Nephron progenitor cell (in vitro differentiated cells): ENCODE measurements at regions not wholly inside any gene's neighbourhood (a gene's known extent, or its start where the extent isn't known, plus 50 kb on each side); places are given as distances from the start of the nearest gene placed in this dataset.

Experiments used
- DNase-seq: peaks from one replicate; pipeline ENCODE4 v3.0.0; 2021
- H3K27ac Mint-ChIP-seq: 2 replicates; pipeline ENCODE4 v1.8.0; 2021; ENCODE audit warnings: mild to moderate bottlenecking, moderate library complexity, mixed read lengths
- H3K27me3 Mint-ChIP-seq: 2 replicates; pipeline ENCODE4 v1.8.0; 2021; ENCODE audit warnings: mild to moderate bottlenecking, low read depth, mixed read lengths; ENCODE audit not compliant: poor library complexity
- H3K36me3 Mint-ChIP-seq: 2 replicates; pipeline ENCODE4 v1.8.0; 2021; ENCODE audit warnings: low read depth, mixed read lengths
- H3K4me1 Mint-ChIP-seq: 2 replicates; pipeline ENCODE4 v1.8.0; 2021; ENCODE audit warnings: mixed read lengths
- H3K4me3 Mint-ChIP-seq: 2 replicates; pipeline ENCODE4 v1.8.0; 2021; ENCODE audit warnings: mild to moderate bottlenecking, moderate library complexity, mixed read lengths
- H3K9me3 Mint-ChIP-seq: 2 replicates; pipeline ENCODE4 v1.8.0; 2021; ENCODE audit warnings: mild to moderate bottlenecking, moderate library complexity, mixed read lengths
- TF ChIP-seq, protein P1 (sequence below): fragments of 200-600 bp; sonication (generic); IDR thresholded peaks from 2 replicates; pipeline ENCODE4 v1.5.0; 2021; ENCODE audit warnings: antibody characterized with exemption

DNA sequence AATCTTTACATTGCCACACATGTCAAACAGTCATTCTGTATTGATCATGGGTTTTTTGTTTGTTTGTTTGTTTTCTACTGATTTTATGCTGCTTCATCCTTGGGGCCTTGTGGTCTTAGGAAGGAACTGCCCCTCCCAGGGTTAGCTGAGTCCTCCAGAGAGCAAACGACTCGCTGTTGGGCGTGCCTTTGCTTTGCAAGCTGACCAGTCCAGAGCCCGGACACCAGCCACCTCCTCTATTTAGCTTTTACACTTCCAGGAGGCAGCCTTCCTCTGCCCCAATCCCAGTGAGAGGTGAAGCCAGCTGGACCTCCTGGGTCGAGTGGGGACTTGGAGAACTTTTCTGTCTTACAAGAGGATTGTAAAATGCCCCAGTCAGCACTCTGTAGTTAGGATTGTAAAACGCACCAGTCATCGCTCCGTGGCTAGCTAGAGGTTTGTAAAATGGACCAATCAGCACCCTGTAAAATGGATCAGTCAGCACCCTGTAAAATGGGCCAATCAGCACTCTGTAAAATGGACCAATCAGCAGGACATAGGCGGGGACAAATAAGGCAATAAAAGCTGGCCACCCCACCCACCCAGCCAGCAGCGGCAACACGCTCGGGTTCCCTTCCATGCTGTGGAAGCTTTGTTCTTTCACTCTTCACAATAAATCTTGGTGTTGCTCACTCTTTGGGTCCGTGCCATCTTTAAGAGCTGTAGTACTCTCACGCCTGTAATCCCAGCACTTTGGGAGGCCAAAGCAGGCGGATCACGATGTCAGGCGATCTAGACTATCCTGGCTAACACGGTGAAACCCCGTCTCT is 154.4 kb downstream of the ERCC6L2 start:
- Mint-ChIP-seq H3K9me3 (peaks cover 9% of the 10 kb centered on the region), H3K4me3 (no peak overlapping the region), H3K27me3 (peaks cover 30% of the 10 kb centered on the region), H3K27ac (no peak overlapping the region), H3K36me3 (no peaks in the 10 kb centered on the region), H3K4me1 (peaks cover 41% of the 10 kb centered on the region)
- TF ChIP-seq, protein P1, sequence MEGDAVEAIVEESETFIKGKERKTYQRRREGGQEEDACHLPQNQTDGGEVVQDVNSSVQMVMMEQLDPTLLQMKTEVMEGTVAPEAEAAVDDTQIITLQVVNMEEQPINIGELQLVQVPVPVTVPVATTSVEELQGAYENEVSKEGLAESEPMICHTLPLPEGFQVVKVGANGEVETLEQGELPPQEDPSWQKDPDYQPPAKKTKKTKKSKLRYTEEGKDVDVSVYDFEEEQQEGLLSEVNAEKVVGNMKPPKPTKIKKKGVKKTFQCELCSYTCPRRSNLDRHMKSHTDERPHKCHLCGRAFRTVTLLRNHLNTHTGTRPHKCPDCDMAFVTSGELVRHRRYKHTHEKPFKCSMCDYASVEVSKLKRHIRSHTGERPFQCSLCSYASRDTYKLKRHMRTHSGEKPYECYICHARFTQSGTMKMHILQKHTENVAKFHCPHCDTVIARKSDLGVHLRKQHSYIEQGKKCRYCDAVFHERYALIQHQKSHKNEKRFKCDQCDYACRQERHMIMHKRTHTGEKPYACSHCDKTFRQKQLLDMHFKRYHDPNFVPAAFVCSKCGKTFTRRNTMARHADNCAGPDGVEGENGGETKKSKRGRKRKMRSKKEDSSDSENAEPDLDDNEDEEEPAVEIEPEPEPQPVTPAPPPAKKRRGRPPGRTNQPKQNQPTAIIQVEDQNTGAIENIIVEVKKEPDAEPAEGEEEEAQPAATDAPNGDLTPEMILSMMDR, result no peak
- no peak for DNase-seq

DNA sequence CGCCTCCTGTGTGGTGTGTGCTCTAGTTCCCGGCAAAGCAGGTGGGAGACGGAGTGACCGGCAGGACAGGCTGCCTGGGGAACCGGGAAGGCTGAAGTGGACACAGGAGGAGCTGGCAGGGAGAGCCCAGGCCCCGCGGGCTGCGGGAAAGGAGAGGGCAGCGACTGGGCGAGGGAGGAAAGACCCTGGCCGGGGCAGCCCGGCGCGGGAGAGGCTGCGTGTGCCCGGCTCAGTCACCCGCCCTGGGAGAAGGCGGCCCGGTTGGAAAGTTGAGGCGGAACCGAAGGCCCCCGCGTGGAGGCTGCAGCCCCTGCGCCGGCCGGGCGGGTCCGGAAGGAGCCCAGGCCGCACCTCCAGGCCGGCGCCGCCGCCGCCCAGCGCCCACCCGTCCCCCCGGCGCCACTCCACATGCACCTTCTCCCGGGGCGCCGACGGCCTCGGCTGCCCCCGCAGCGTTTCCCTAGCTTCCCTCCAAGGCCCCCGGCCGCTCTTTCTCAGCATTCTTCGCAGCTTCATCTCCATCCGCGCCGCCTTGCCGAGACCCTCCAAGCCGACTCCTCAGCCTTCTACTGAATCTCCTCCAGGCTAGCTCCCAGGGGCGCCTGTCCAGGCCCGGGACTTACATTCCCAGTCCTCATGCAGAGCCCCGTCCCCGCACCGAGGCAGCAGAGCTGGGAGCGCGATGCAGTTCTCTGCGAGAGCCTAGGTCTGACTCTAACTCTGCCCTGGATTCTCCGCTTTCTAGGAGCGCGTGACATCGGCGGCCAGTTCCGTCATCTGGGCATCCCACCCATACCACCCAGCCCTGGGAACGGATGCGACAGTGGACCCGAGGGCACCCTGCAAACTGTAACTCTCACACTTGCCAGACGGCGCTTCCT is 152.0 kb downstream of the ERCC6L2 start:
- no peak overlapping the region for H3K27ac Mint-ChIP-seq
- no peaks in the 10 kb centered on the region for H3K36me3 Mint-ChIP-seq
- peaks cover 41% of the 10 kb centered on the region for H3K27me3 Mint-ChIP-seq
- TF ChIP-seq, protein P1, result no peak
- peaks cover 54% of the 10 kb centered on the region for H3K4me1 Mint-ChIP-seq
- peaks cover 3% of the 10 kb centered on the region for H3K9me3 Mint-ChIP-seq
- DNase-seq, result peak; percentile 49
- H3K4me3 Mint-ChIP-seq, result peak overlapping the region; percentile 78

DNA sequence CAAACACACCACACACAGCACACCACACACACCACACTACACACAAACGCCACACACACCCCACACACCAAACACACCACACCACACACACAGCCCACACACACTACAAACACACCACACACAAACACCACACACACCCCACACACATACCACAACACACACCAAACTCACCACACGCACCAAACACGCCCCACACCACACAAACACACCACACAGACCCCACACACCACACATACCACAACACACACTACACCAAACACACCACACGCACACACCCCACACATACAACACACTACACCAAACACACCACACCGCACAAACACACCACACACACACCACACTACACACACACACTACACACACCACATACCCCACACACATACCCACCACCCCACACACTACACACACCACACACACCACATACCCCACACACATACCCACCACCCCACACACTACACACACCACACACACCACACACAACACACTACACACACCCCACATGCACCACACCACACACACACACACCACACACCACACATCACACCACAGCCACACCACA is 151.2 kb downstream of the ERCC6L2 start:
- Mint-ChIP-seq H3K27me3 (peaks cover 43% of the 10 kb centered on the region), H3K36me3 (no peaks in the 10 kb centered on the region), H3K9me3 (peaks cover 3% of the 10 kb centered on the region), H3K4me1 (peaks cover 53% of the 10 kb centered on the region), H3K27ac (peak overlapping the region; percentile 17), H3K4me3 (peak overlapping the region; percentile 66)
- DNase-seq, result no peak
- TF ChIP-seq, protein P1, result no peak

DNA sequence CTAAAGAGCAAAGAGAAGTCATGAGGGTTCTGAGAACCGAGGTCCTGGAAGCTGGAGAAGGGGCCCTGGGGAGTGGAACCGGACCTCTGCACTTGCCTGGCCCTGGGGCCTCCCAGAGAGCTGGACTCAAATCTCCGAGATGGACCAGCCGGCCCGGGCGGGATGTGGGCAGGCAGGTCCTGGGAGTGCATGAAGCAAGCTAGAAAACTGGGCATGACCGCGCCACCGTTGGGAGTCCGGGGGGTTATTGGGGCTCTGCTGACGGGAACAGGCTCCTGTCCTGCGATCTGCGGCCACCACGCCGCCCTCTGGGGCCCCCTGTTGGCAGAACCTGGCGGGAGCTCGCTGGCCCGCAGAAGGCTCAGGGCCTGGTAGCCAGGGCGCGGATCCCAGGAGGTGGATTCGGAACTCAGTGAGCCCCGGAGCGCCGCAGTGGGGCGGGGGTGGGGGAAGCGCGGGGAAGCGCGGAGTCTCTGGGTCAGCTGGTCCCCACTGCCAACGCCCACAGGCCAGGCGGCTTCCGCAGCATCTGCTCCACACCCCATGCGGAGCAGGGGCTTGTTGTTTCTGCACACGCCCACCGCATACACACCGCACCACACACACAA is 150.6 kb downstream of the ERCC6L2 start:
- Mint-ChIP-seq H3K27me3 (peaks cover 43% of the 10 kb centered on the region), H3K4me1 (peaks cover 48% of the 10 kb centered on the region), H3K36me3 (no peaks in the 10 kb centered on the region), H3K27ac (no peak overlapping the region), H3K4me3 (peak overlapping the region; percentile 14), H3K9me3 (peaks cover 3% of the 10 kb centered on the region)
- DNase-seq, result peak; percentile 73
- TF ChIP-seq, protein P1, result peak; percentile 53

DNA sequence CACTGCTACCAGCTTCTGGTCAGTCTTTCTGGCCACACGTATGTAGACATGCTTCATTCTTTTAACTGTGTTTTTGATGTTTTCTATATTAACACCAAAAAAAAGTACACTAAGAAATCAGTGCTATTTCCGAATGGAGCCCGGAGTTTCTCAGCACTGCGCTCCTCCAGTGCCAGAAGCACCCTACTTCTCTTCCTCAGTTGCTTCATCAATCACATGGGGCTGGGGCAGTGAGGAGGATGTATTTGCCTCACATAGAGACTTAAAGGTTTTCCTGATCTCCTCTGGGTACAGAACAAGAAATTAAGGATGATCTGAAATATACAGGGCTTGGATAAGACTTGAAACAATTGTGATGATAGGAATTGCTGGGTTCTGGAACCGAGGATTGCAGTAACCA is 148.0 kb downstream of the ERCC6L2 start:
- no peak overlapping the region for H3K27ac Mint-ChIP-seq
- no peaks in the 10 kb centered on the region for H3K36me3 Mint-ChIP-seq
- H3K27me3 Mint-ChIP-seq, result peaks cover 39% of the 10 kb centered on the region
- peak overlapping the region; percentile 31 for H3K4me3 Mint-ChIP-seq
- TF ChIP-seq, protein P1, result no peak
- peaks cover 49% of the 10 kb centered on the region for H3K4me1 Mint-ChIP-seq
- DNase-seq, result no peak
- H3K9me3 Mint-ChIP-seq, result no peaks in the 10 kb centered on the region
